CD4-positive, alpha-beta T cell (primary cell): ENCODE measurements at regions not wholly inside any gene's neighbourhood (a gene's known extent, or its start where the extent isn't known, plus 50 kb on each side); places are given as distances from the start of the nearest gene placed in this dataset.

Source experiments
- ATAC-seq: fragments of 200-7000 bp; cut with Tn5 transposase; one replicate; pipeline ENCODE4 v1.10.0; 2022; ENCODE audit warnings: mild to moderate bottlenecking; ENCODE audit not compliant: poor library complexity
- CTCF ChIA-PET: fragments of 350-600 bp; sonication (Branson Sonifier 250); formaldehyde crosslinking; loops from one replicate; lab custom pipeline; 2021; ENCODE audit warnings: antibody characterized with exemption, inconsistent platforms; lab: Charles Lee
- POLR2A ChIA-PET: fragments of 350-600 bp; sonication (Branson Sonifier 250); formaldehyde crosslinking; loops from one replicate; lab custom pipeline; 2021; ENCODE audit warnings: antibody characterized with exemption, inconsistent platforms; lab: Charles Lee
- DNase-seq, 14 experiments: peaks; one replicate each; pipeline ENCODE4 v3.0.0-alpha.2; 2013 to 2020; ENCODE audit warnings: mixed read lengths in 2 of 14
- H3K27ac ChIP-seq, 2 donors: one replicate each; pipeline versions ENCODE4 v1.5.1 to v1.7.0; 2013; ENCODE audit warnings: low read length in 2 of 2, low read depth in 1 of 2, mild to moderate bottlenecking in 1 of 2
- H3K27me3 ChIP-seq, 2 experiments: 1 replicate in 1 of 2; 2 replicates in 1 of 2; pipeline versions ENCODE4 v1.6.1 to v1.7.0; 2013; ENCODE audit warnings: low read length in 2 of 2, control low read depth in 1 of 2, mild to moderate bottlenecking in 1 of 2, moderate library complexity in 1 of 2; ENCODE audit not compliant: insufficient read depth in 2 of 2, control insufficient read depth in 1 of 2
- H3K36me3 ChIP-seq: one replicate; pipeline ENCODE4 v1.6.1; 2013; ENCODE audit warnings: low read length, control low read depth; ENCODE audit not compliant: insufficient read depth
- H3K4me1 ChIP-seq: one replicate; pipeline ENCODE4 v1.6.1; 2013; ENCODE audit warnings: low read length, control low read depth; ENCODE audit not compliant: insufficient read depth
- H3K4me3 ChIP-seq: one replicate; pipeline ENCODE4 v1.5.1; 2013; ENCODE audit warnings: mild to moderate bottlenecking, low read length, moderate library complexity
- H3K9me3 ChIP-seq, 2 experiments: 1 replicate in 1 of 2; 2 replicates in 1 of 2; pipeline versions ENCODE4 v1.6.1 to v1.7.0; 2013; ENCODE audit warnings: low read length in 2 of 2, mild to moderate bottlenecking in 2 of 2, control low read depth in 1 of 2, moderate library complexity in 1 of 2; ENCODE audit not compliant: control insufficient read depth in 1 of 2, insufficient read depth in 1 of 2
- H3K27ac Mint-ChIP-seq: one replicate; pipeline ENCODE4 v1.8.0; 2020; ENCODE audit warnings: mixed read lengths
- H3K27me3 Mint-ChIP-seq: one replicate; pipeline ENCODE4 v1.8.0; 2021; ENCODE audit warnings: mixed read lengths
- H3K36me3 Mint-ChIP-seq: one replicate; pipeline ENCODE4 v1.8.0; 2021; ENCODE audit warnings: low read depth, mixed read lengths
- H3K4me1 Mint-ChIP-seq: one replicate; pipeline ENCODE4 v1.8.0; 2021; ENCODE audit warnings: low read depth, mixed read lengths
- H3K4me3 Mint-ChIP-seq: one replicate; pipeline ENCODE4 v1.8.0; 2020; ENCODE audit warnings: mild to moderate bottlenecking, mixed read lengths
- H3K9me3 Mint-ChIP-seq: one replicate; pipeline ENCODE4 v1.8.0; 2020; ENCODE audit warnings: mixed read lengths
- CTCF ChIP-seq: fragments of 200-600 bp; IDR thresholded peaks from one replicate; pipeline ENCODE4 v1.8.0; 2022; ENCODE audit warnings: antibody characterized with exemption, mild to moderate bottlenecking
- intact Hi-C, 2 experiments: fragments of 100-400 bp; cut with DNase I in 1 of 2; cut with micrococcal nuclease in 1 of 2; formaldehyde crosslinking; loops; one replicate each; pipeline versions ENCODE4 v1.15.1 to v1.9.0; 2023 to 2025; cut with DNase I, micrococcal nuclease

DNA sequence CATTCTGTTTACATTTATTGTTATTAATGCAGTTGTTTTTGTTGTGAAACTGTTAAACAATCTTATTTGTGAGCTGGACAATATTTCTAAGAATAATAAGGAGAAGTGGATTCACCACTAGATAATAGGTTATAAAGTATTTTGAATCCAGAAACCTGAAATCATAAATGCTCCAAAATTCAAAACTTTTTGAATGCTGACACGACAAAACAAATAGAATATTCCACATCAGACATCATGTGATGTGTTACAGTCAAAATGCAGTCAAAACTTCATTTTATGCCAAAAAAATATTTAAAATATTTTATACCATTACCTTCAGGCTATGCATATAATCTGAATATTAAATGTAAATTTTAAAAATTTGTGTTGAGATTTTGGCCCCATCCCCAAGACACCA, 1321.4 kb downstream of the SLITRK1 start:
- H3K27ac ChIP-seq = no peak overlapping the region
- no peaks in the 10 kb centered on the region for H3K4me1 ChIP-seq
- DNase-seq (no peak), ATAC-seq (no peak)
- CTCF ChIA-PET = no interaction called here
- H3K27ac Mint-ChIP-seq = no peak overlapping the region
- H3K4me3 ChIP-seq = no peak overlapping the region
- H3K9me3 Mint-ChIP-seq = peaks cover 2% of the 10 kb centered on the region
- no peaks in the 10 kb centered on the region for H3K36me3 ChIP-seq
- POLR2A ChIA-PET = no interaction called here
- H3K9me3 ChIP-seq = no peaks in the 10 kb centered on the region
- intact Hi-C loops = no loop called here
- no peaks in the 10 kb centered on the region for H3K27me3 Mint-ChIP-seq
- H3K4me3 Mint-ChIP-seq = no peak overlapping the region
- H3K27me3 ChIP-seq = no peaks in the 10 kb centered on the region
- no peaks in the 10 kb centered on the region for H3K36me3 Mint-ChIP-seq
- no peaks in the 10 kb centered on the region for H3K4me1 Mint-ChIP-seq
- TF ChIP-seq CTCF = no peak

GRCh38 chr13:82522872-82523271, 1359.4 kb downstream of the SLITRK1 start:
- H3K27me3 ChIP-seq = no peaks in the 10 kb centered on the region
- no peaks in the 10 kb centered on the region for H3K27me3 Mint-ChIP-seq
- H3K4me3 Mint-ChIP-seq = no peak overlapping the region
- ATAC-seq (no peak), DNase-seq (no peak)
- H3K9me3 Mint-ChIP-seq = peaks cover 5% of the 10 kb centered on the region
- no peaks in the 10 kb centered on the region for H3K4me1 ChIP-seq
- CTCF ChIA-PET = no interaction called here
- no peaks in the 10 kb centered on the region for H3K36me3 ChIP-seq
- H3K27ac Mint-ChIP-seq = no peak overlapping the region
- POLR2A ChIA-PET = no interaction called here
- H3K9me3 ChIP-seq = no peaks in the 10 kb centered on the region
- no peak overlapping the region for H3K4me3 ChIP-seq
- H3K4me1 Mint-ChIP-seq = no peaks in the 10 kb centered on the region
- no peak overlapping the region for H3K27ac ChIP-seq
- TF ChIP-seq CTCF = no peak
- intact Hi-C loops = no loop called here
- H3K36me3 Mint-ChIP-seq = no peaks in the 10 kb centered on the region

DNA sequence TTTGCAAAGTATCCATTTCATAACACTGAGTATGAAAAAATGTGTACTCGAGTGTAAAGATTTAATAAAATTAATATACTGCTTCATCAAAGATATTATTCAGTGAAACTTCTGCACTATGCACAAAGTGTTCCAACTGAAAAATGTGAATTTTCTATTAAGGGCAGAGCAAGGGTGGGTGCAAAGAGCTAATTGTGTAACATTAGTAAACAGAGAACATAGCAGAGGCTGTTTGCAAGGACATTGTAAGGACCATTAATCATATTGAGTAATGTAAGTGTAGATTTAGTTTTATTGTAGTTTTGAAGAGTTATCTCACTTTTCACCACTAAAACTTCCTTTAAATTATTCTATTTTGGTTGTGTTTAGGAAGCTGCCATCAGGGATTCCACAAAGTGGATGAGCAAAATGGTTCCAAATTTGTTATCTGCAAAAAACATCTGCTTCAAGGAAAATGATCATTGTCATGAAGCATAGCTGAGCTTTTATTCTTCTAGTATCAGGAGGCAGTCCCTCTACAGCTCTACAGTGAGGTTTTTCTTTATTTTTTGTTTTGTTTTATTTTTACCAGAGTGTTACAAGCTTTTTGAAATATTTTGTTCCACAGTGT, 1375.4 kb downstream of the SLITRK1 start:
- Histone ChIP-seq H3K27me3 (no peaks in the 10 kb centered on the region), H3K4me3 (no peak overlapping the region), H3K36me3 (no peaks in the 10 kb centered on the region), H3K9me3 (peaks cover 0 to 10% of the 10 kb centered on the region in 2 experiments), H3K4me1 (no peaks in the 10 kb centered on the region), H3K27ac (no peak overlapping the region)
- no peak for TF ChIP-seq CTCF
- H3K4me1 Mint-ChIP-seq = no peaks in the 10 kb centered on the region
- H3K27ac Mint-ChIP-seq = no peak overlapping the region
- no peak overlapping the region for H3K4me3 Mint-ChIP-seq
- H3K36me3 Mint-ChIP-seq = no peaks in the 10 kb centered on the region
- peaks cover 7% of the 10 kb centered on the region for H3K9me3 Mint-ChIP-seq
- CTCF ChIA-PET = no interaction called here
- no peaks in the 10 kb centered on the region for H3K27me3 Mint-ChIP-seq
- POLR2A ChIA-PET = no interaction called here
- ATAC-seq (no peak), DNase-seq (no peak)
- intact Hi-C loops = no loop called here
